ENCODE measurements at regions not wholly inside any gene's neighbourhood (a gene's known extent, or its start where the extent isn't known, plus 50 kb on each side); places are given as distances from the start of the nearest gene placed in this dataset.
"Not testable (repeated sequence)": the region's sequence is repeated elsewhere in the genome, so short reads cannot be mapped to it uniquely, and the experiment has no call there.

- DNase-seq (ENCODE audit: low read depth) = no peak
- H3K4me3 ChIP-seq (ENCODE audit: low read depth, low read length) = no peak overlapping the region
- TF ChIP-seq CTCF (IDR thresholded peaks at IDR 0.05; ENCODE audit: control insufficient read depth, extremely low read depth, insufficient read depth) = no peak
These were observed 215.2 kb upstream of the SSTR1 start for GRCh38 chr14:37992499-37992898.

GRCh38 chr14:37994846-37995372 is 212.8 kb upstream of the SSTR1 start:
- no peak for DNase-seq (ENCODE audit: low read depth)
- H3K4me3 ChIP-seq (ENCODE audit: low read depth, low read length) = no peak overlapping the region
- no peak for TF ChIP-seq CTCF (IDR thresholded peaks at IDR 0.05; ENCODE audit: control insufficient read depth, extremely low read depth, insufficient read depth)

GRCh38 chr14:37997017-37997416 is 210.7 kb upstream of the SSTR1 start:
- TF ChIP-seq CTCF (IDR thresholded peaks at IDR 0.05; ENCODE audit: control insufficient read depth, extremely low read depth, insufficient read depth) = no peak
- DNase-seq (ENCODE audit: low read depth) = no peak
- H3K4me3 ChIP-seq (ENCODE audit: low read depth, low read length) = no peak overlapping the region

GRCh38 chr14:38000340-38000739 is 207.4 kb upstream of the SSTR1 start:
- no peak overlapping the region for H3K4me3 ChIP-seq (ENCODE audit: low read depth, low read length)
- no peak for DNase-seq (ENCODE audit: low read depth)
- TF ChIP-seq CTCF (IDR thresholded peaks at IDR 0.05; ENCODE audit: control insufficient read depth, extremely low read depth, insufficient read depth) = no peak

- no peak for DNase-seq (ENCODE audit: low read depth)
- TF ChIP-seq CTCF (IDR thresholded peaks at IDR 0.05; ENCODE audit: control insufficient read depth, extremely low read depth, insufficient read depth) = no peak
- no peak overlapping the region for H3K4me3 ChIP-seq (ENCODE audit: low read depth, low read length)
These were observed 206.2 kb upstream of the SSTR1 start for GRCh38 chr14:38001501-38001900.

DNA sequence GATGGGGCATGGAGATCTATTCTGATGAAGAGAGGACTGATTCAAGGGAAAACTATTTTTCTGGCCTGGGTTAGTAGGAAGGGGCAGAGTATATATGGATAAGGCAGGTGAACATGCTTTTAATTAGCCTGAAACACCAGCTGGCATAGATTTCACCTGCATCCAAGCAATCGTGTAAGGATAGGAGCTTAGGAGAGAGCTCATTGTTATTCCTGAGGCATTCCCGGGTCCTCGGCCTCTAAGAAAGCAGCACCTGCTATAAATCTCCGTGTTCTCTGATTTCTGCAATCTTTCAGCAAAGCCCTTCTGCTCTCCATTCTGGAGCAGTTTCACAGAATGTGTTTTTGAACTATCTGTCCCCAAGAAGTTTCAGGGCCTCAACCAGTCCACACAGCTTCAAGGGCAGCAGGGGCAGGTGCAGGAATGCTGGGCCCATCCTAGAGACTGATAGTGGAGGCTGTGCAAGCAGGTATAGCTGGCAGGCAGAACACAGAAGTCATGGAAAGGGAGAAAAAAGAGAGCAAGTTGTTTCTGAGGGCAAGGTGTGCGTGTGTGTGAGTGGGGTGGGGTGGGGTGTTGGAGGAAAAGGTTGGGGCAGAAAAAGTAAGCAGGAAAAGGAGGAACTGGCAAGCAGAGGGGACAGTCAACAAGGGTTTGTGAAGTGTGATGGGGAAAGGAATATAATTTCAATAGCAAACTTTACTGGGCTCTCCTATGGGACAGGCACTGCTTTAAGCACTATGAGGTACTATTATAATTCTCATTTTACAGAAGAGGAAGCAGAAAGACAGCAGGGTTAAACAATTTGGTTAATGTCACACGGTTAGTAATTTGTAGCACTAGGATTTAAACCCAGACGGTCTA is 203.7 kb upstream of the SSTR1 start:
- no peak for DNase-seq (ENCODE audit: low read depth)
- no peak overlapping the region for H3K4me3 ChIP-seq (ENCODE audit: low read depth, low read length)
- no peak for TF ChIP-seq CTCF (IDR thresholded peaks at IDR 0.05; ENCODE audit: control insufficient read depth, extremely low read depth, insufficient read depth)

- TF ChIP-seq CTCF (IDR thresholded peaks at IDR 0.05; ENCODE audit: control insufficient read depth, extremely low read depth, insufficient read depth) = no peak
- H3K4me3 ChIP-seq (ENCODE audit: low read depth, low read length) = no peak overlapping the region
- no peak for DNase-seq (ENCODE audit: low read depth)
These were observed 203.2 kb upstream of the SSTR1 start for GRCh38 chr14:38004610-38004879.

DNA sequence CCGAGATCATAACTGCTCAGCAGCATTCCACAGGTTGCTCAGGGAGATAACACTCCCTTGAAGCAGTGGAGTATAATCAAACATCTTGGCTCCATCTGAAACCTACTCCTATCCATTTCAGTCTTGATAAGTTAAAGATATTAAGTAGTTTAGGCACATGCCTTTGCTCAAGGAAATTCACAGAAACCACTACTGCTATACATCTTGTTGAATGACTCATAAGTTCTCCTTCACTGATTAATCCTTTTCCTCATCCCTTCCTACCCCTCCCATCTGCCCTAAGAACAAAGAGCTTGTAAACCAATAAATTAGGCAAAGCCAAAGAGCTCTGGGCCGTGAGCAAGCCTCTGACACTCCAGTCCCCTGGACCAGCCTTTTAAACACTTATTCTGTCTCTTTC is 196.5 kb upstream of the SSTR1 start:
- not testable (repeated sequence) for DNase-seq (ENCODE audit: low read depth); H3K4me3 ChIP-seq (ENCODE audit: low read depth, low read length)
